H1 (cell line): ENCODE measurements at regions not wholly inside any gene's neighbourhood (a gene's known extent, or its start where the extent isn't known, plus 50 kb on each side); places are given as distances from the start of the nearest gene placed in this dataset.

ENCODE experiments used
- MAFK ChIP-seq: IDR thresholded peaks from 2 replicates; pipeline ENCODE4 v1.6.1; 2012; ENCODE audit warnings: low read depth, mild to moderate bottlenecking, improper control_type of control experiment, low read length
- NRF1 ChIP-seq: IDR thresholded peaks from 2 replicates; pipeline ENCODE4 v1.6.1; 2011; ENCODE audit warnings: mild to moderate bottlenecking, low read depth, low read length, improper control_type of control experiment
- SP1 ChIP-seq: IDR thresholded peaks from 2 replicates; pipeline ENCODE4 v1.6.1; 2011; ENCODE audit warnings: low read depth, low read length
- TCF12 ChIP-seq: IDR thresholded peaks from 2 replicates; pipeline ENCODE4 v1.6.1; 2011; ENCODE audit warnings: low read depth, mild to moderate bottlenecking, low read length

DNA sequence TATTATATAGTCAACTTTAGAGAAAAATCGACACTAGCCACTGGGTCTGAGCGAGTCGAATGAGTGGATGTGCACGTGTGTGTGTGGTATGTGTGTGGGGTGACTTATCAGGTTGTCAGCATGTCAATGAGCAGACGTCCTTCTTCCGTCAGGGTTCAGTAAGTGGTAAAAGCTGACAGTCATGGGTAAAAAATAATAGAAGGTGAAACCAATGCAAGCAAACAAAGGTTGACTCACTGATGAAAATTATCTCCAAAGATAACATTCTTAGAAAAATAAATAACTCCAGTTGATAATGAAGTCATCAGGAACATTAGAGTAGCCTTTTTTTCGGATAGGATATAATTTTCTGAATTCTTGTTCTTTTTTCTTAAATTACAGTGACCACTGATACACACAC is 243.8 kb upstream of the FOXQ1 start (continued):
- no peak for TF ChIP-seq MAFK
- no peak for TF ChIP-seq NRF1
- no peak for TF ChIP-seq SP1
- no peak for TF ChIP-seq TCF12
